HG02642 (cell line): ENCODE measurements at regions not wholly inside any gene's neighbourhood (a gene's known extent, or its start where the extent isn't known, plus 50 kb on each side); places are given as distances from the start of the nearest gene placed in this dataset.

Experiments
- ATAC-seq: cut with Tn5 transposase; IDR thresholded peaks from one replicate; pipeline ENCODE4 v1.9.1; 2021; ENCODE audit warnings: mild to moderate bottlenecking; ENCODE audit not compliant: unreplicated experiment, poor library complexity

DNA sequence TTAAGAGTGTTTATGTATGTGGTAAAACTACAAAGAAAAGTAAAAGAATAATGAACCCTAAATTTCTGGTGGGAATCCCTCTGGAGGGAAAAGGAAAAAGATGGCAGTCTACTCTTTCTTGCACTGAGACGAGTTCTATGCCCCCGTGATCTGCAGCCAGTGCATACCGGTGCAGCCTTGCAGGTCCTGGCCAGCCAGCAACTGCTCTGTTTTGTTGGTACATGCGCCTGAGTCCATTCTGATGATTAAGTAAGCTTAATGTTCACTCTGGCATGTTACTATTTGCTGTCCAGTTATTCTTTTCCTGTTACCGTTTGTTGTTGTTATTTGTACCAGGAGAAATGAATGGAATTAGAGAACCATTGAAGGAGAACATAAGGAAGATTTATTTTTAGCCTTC is 95.1 kb upstream of the TMC3 start:
- ATAC-seq: no peak

DNA sequence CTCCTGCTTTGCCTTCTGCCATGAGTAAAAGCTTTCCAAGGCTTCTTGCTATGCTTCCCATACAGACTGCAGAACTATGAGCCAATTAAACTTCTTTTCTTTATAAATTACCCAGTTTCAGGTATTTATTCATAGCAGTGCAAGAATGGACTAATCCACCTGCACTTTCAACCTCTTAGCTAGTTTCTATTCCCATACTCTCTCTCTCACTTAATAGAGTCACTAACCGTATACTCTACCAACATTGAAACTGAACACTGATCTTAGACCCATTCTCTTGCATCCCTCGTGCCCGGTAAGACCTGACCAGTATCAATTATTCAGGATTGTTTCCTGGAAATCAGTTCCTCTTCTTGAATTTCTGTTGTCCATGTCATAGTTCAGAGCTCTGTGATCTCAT is 92.7 kb upstream of the TMC3 start:
- no peak for ATAC-seq

DNA sequence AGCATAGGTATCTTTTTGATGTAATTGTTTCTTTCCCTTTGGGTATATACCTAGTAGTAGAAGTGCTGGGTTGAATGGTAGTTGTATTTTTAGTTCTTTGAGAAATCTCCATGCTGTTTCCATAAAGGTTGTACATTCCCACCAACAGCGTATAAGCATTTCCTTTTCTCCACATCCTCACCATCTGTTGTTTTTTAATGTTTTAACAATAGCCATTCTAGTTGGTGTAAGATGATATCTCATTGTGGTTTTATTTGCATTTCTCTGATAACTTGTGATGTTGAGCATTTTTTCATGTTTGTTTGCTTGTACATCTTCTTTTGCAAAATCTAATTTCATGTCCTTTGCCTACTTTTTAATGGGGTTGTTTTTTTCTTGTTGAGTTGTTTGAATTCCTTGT is 80.0 kb upstream of the TMC3 start:
- ATAC-seq: no peak

DNA sequence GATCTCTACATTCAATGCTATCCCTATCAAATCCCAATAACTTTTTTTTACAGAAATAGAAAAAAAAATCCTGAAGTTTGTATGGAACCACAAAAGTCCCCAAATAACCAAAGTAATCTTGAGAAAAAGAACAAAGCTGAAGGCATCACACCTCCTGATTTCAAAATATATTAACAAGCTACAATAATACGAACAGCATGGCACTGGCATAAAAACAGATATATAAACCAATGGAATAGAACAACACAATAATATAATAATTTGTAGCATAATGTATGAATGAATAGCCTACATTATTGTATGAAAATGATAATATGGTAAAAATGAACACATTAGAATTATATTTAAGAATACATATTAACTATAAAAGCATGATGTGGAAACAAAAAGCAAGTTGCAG is 76.7 kb upstream of the TMC3 start:
- ATAC-seq: no peak

DNA sequence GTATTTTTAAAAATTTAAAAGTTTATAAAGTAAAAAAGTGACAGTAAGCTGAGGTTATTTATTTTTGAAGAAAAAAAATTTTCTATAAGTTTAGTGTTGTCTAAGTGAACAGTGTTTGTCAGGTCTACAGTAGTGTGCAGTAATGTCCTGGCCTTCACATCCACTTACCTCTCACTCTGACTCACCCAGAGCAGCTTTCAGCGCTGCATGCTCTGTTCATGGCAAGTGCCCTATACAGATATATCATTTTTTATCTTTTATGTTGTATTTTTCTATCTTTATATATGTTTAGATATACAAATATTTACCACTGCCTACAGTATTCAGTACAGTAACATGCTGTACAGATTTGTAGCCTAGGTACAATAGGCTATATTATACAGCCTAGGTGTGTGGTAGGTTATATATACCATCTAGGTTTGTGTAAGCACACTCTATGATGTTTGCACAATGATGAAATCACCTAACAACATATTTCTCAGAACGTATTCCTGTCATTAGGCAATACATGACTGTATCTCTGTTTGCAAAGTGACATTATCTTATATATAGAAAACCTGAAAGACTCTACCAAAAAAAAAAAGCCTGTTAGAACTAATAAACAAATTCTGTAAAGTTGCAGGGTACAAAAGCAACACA is 75.9 kb upstream of the TMC3 start:
- ATAC-seq: no peak

DNA sequence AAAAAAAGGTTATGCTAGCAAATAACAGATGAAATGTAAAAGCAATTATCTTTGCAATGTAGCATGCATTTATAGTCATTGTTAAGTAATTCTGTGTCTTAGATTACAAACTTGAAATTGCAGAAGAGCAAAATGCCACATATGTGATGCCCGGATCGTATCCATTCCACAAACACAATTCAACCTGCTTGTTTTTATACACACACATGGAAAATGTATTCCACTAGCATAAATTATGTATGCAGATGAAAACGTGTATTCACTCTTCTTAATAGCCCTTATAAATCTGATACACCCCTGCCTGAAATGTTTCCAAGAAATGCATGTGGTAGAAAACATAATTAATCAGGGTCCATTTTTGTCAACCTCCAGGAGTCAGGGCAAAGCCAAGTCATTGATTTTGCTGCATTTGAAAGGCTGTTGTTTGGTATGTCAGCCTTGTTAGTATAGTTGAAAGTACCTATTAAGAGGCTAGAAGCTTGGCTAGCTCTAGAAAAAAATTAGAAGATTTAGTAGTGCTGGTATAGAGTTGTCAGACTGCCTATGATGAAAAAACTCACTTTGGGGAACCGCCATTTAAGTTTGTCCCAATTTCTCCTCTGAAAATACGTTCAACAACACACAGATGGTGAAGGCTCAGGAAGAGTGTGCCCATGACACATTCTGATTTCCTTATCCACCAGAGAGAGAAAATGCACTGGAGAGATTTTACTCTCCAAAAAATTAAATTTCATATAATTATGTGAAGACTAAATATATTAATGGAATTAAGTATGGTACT is 69.2 kb upstream of the TMC3 start:
- ATAC-seq: no peak

DNA sequence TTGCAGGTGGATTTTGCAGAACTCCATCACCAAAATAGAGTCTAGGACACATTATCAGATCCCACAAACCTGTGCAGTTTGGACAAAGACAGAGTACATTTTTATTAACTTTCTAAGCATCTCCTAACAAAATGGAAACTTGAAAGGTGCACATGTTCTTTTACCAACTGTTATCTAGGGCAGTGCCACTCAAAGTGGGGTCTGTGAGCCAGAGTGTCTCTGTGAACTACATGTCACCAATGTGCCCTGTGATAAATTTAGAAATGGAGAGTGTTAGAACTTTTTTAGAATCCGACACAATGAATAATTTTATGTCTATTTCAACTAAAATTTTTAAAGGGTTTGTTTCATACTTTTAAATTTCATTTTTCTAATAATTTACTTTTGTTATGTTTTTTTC is 68.4 kb upstream of the TMC3 start:
- no peak for ATAC-seq

DNA sequence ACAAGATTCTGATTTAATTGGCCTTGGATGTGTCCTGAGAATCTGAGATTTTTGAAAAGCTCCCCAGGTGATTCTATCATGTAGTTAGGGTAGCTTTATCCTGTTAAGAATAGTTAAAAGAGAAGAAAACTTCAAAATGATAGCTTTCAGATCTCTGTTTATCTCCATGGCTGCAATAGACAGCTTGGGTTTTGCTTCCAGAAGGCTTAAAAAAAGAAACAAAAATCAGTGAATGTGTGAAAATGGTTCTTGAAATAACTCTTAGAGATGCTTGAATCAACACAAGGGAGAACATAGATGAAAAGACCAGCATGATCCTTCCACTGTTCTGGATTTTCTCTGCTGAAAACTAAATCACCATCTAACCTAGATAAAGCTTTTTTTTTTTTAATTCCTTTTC is 60.8 kb upstream of the TMC3 start:
- ATAC-seq: no peak

DNA sequence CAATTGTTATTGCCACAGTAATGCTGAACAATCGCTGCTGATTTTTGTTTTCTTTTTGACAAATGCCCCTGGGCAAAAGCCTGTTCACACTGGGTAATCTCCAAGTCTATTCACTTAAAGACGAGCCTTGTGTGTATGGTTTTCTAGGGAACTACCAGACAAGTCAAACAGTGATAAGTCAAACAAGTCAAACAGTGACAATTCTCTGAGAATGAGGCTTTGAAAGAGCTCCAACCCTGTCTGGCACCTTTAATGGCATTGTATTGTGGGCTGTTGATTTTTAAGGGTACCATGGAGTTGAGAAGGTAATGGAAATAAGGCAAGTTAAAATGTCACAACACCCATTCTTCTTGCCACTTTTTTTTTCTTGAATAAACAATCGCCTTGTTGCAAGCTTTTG is 59.4 kb upstream of the TMC3 start:
- no peak for ATAC-seq

DNA sequence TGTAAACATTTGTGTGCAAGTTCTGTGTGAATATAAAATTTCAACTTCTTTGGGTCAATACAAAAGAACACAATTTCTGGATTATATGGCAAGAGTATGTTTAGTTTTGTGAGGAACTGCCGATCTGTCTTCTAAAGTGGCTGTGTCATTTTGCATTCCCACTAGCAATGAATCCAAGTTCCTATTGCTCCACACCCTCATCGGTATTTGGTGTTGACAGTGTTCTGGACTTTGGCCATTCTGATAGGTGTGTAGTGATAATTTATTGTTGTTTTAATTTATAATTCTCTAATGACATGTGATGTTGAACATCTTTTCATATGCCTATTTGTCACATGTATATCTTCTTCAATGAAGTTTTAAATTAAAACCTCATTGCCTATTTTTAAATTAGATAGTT is 58.2 kb upstream of the TMC3 start:
- ATAC-seq: no peak

DNA sequence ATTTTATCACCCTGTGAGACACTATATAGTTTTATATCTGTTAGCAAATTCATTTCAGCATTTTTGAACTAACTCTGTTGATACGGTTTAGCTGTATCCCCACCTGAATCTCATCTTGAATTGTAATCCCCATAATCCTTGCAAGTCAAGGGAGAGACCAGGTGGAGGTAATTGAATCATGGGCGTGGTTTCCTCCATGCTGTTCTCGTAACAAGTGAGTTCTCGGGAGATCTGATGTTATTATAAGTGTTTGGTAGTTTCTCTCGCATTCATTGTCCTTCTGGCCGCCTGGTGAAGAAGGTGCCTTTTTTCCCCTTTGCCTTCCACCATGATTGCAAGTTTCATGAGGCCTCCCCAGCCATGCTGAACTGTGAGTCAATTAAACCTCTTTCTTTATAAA is 53.2 kb upstream of the TMC3 start:
- ATAC-seq: no peak

DNA sequence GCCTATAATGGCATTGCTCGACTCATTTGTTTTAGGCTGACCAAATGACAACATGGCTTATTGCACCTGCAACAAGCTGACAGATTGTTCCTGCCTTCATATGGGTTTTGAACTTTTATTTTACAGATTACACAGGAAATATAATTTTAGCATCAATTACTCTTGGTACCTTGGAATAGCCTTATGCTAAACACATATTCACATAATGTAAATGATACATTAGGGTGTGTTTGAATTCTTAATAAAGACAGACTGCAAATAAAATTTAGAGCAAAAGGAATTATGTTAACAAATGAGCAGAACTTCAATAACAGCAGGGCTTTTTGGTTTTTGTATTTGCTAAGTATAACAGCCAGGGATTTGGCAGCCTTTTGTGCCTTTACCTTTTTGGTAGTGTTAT is 51.9 kb upstream of the TMC3 start:
- no peak for ATAC-seq
